K562 (cell line): ENCODE measurements at regions not wholly inside any gene's neighbourhood (a gene's known extent, or its start where the extent isn't known, plus 50 kb on each side); places are given as distances from the start of the nearest gene placed in this dataset.

Experiments used
- ATAC-seq: fragments of 200-7000 bp; cut with Tn5 transposase; 3 replicates; pipeline ENCODE4 v1.9.1; 2020; ENCODE audit warnings: moderate library complexity
- BruUV-seq: library from RNA; stranded (reverse); fragments of 400-500 nt; replicated peaks from 2 replicates; lab custom pipeline; 2021; lab: Mats Ljungman, UMichigan
- CTCF ChIA-PET: fragments of 300-600 bp; formaldehyde crosslinking; extraction: SDS; loops from one replicate; lab custom pipeline; 2021; ENCODE audit warnings: low intra/inter-chr PET ratio; lab: Yijun Ruan, JAX
- POLR2A ChIA-PET: fragments of 300-600, 350-650 bp; sonication (Branson Sonifier 250); formaldehyde crosslinking; extraction: SDS; loops from one replicate; lab custom pipeline; 2021; ENCODE audit warnings: antibody characterized with exemption, inconsistent platforms; lab: Yijun Ruan, JAX
- DNase-seq, 4 experiments: peaks; one replicate each; pipeline versions ENCODE4 v3.0.0 to v3.0.0-alpha.2; 2011 to 2018; ENCODE audit warnings: low spot score in 3 of 4, mixed read lengths in 3 of 4; ENCODE audit errors: extremely low read depth in 1 of 4
- FAIRE-seq: peaks from 2 replicates; lab custom pipeline; 2011; peaks lifted over from hg19 to GRCh38; lab: Jason Lieb, UNC
- H2AFZ ChIP-seq: 2 replicates; pipeline ENCODE4 v1.6.0; 2011; ENCODE audit warnings: low read depth, low read length, control low read depth, inconsistent platforms
- H3K27ac ChIP-seq: fragments of 200-600 bp; 3 replicates; pipeline ENCODE4 v1.8.0; 2011; ENCODE audit warnings: low read depth, mild to moderate bottlenecking, control low read depth, inconsistent platforms, low read length, moderate library complexity, mixed read lengths; ENCODE audit errors: extremely low read depth
- H3K27me3 ChIP-seq, 2 experiments: fragments of 300-600 bp in 1 of 2; 2 replicates in 1 of 2; 3 replicates in 1 of 2; pipeline versions ENCODE4 v1.6.0 to v1.8.0; 2011; ENCODE audit warnings: inconsistent platforms in 2 of 2, low read length in 2 of 2, mild to moderate bottlenecking in 1 of 2, mixed read lengths in 1 of 2, moderate library complexity in 1 of 2; ENCODE audit not compliant: control insufficient read depth in 2 of 2, insufficient read depth in 2 of 2
- H3K36me3 ChIP-seq: fragments of 300-600 bp; 3 replicates; pipeline ENCODE4 v1.8.0; 2011; ENCODE audit warnings: mild to moderate bottlenecking, low read length, inconsistent platforms; ENCODE audit not compliant: control insufficient read depth, insufficient read depth
- H3K4me1 ChIP-seq, 2 experiments: fragments of 200-600 bp in 1 of 2; replicated peaks in 1 of 2; 2 replicates in 1 of 2; 3 replicates in 1 of 2; pipeline versions ENCODE4 v1.5.1 to v1.8.0; 2011; ENCODE audit warnings: inconsistent platforms in 2 of 2, low read length in 2 of 2, mild to moderate bottlenecking in 1 of 2, mixed read lengths in 1 of 2, moderate library complexity in 1 of 2; ENCODE audit not compliant: control insufficient read depth in 2 of 2, insufficient read depth in 2 of 2
- H3K4me2 ChIP-seq: 2 replicates; pipeline ENCODE4 v1.6.1; 2011; ENCODE audit warnings: low read length, control low read depth, inconsistent platforms, mixed read lengths; ENCODE audit not compliant: insufficient read depth
- H3K4me3 ChIP-seq: fragments of 200-600 bp; sonication (generic), shearing (Covaris generic); 2 replicates; pipeline ENCODE4 v1.5.1; 2016; ENCODE audit warnings: control low read depth, inconsistent platforms
- H3K79me2 ChIP-seq: fragments of 200-600 bp; 3 replicates; pipeline ENCODE4 v1.8.0; 2011; ENCODE audit warnings: low read length, inconsistent platforms; ENCODE audit not compliant: control insufficient read depth, insufficient read depth
- H3K9ac ChIP-seq, 2 experiments: 2 replicates each; pipeline versions ENCODE4 v1.6.0 to v1.6.1; 2011; ENCODE audit warnings: low read depth in 2 of 2, low read length in 2 of 2, control low read depth in 1 of 2, inconsistent platforms in 1 of 2, mild to moderate bottlenecking in 1 of 2, mixed read lengths in 1 of 2; ENCODE audit not compliant: insufficient read depth in 1 of 2
- H3K9me1 ChIP-seq: one replicate; pipeline ENCODE4 v1.6.0; 2011; ENCODE audit warnings: inconsistent platforms, mild to moderate bottlenecking, low read length, moderate library complexity; ENCODE audit not compliant: control insufficient read depth, insufficient read depth
- H3K9me3 ChIP-seq: replicated peaks from 2 replicates; pipeline ENCODE4 v1.5.1; 2011; ENCODE audit warnings: low read depth, low read length, inconsistent platforms; ENCODE audit not compliant: control insufficient read depth, insufficient read depth
- H4K20me1 ChIP-seq: replicated peaks from 2 replicates; pipeline ENCODE4 v1.6.1; 2011; ENCODE audit warnings: low read length, inconsistent platforms, mixed read lengths; ENCODE audit not compliant: control insufficient read depth, insufficient read depth
- BDP1 ChIP-seq: IDR thresholded peaks from 3 replicates; pipeline ENCODE4 v1.6.1; 2011; ENCODE audit not compliant: insufficient read length, insufficient read depth
- CEBPB ChIP-seq: fragments of 450-650 bp; IDR thresholded peaks from 2 replicates; pipeline ENCODE4 v1.6.1; 2016; ENCODE audit warnings: missing genetic modification characterization, missing compliant biosample characterization
- CREBBP ChIP-seq: IDR thresholded peaks from one replicate; pipeline ENCODE4 v1.6.1; 2012; ENCODE audit warnings: low read depth, mild to moderate bottlenecking, control low read depth, inconsistent platforms, low read length
- CTCFL ChIP-seq: IDR thresholded peaks from 2 replicates; pipeline ENCODE4 v1.6.1; 2011; ENCODE audit warnings: borderline replicate concordance, low read depth, mild to moderate bottlenecking, moderate library complexity, low read length; ENCODE audit not compliant: insufficient read depth, poor library complexity, severe bottlenecking
- EGR1 ChIP-seq: fragments of 450-650 bp; conservative IDR thresholded peaks from 2 replicates; pipeline ENCODE4 v1.6.1; 2017; ENCODE audit warnings: mild to moderate bottlenecking
- ESRRB ChIP-seq: fragments of 250-450 bp; sonication (Bioruptor Pico); IDR thresholded peaks from 2 replicates; pipeline ENCODE4 v1.5.0; 2020; ENCODE audit warnings: mild to moderate bottlenecking, moderate library complexity, borderline replicate concordance
- KDM5B ChIP-seq: fragments of 200-600 bp; sonication (generic); IDR thresholded peaks from 2 replicates; pipeline ENCODE4 v1.6.1; 2012; ENCODE audit warnings: low read depth, mild to moderate bottlenecking, moderate library complexity, low read length, control low read depth, inconsistent platforms; ENCODE audit not compliant: insufficient replicate concordance
- MCM7 ChIP-seq, 2 experiments: fragments of 450-650 bp; IDR thresholded peaks; 2 replicates each; pipeline ENCODE4 v1.6.1; 2016 to 2018
- NR2C1 ChIP-seq, 2 experiments: fragments of 450-650 bp; IDR thresholded peaks; 2 replicates each; pipeline ENCODE4 v1.6.1; 2017; ENCODE audit warnings: mild to moderate bottlenecking in 2 of 2, antibody characterized with exemption in 1 of 2, inconsistent platforms in 1 of 2, missing compliant biosample characterization in 1 of 2, missing genetic modification characterization in 1 of 2
- TAL1 ChIP-seq: fragments of 450-650 bp; IDR thresholded peaks from 2 replicates; pipeline ENCODE4 v1.6.1; 2016; ENCODE audit warnings: mild to moderate bottlenecking
- TRIM24 ChIP-seq, 2 experiments: fragments of 450-650 bp; IDR thresholded peaks; 2 replicates each; pipeline ENCODE4 v1.6.1; 2016
- ZNF57 ChIP-seq: fragments of 450-650 bp; formaldehyde crosslinking; IDR thresholded peaks from 2 replicates; pipeline ENCODE4 v1.4.0; 2020; ENCODE audit warnings: mild to moderate bottlenecking, moderate library complexity
- WGBS: fragments of 100-300 bp; shearing (Covaris generic); methylation state at CpG from one replicate; pipeline ENCODE4 v1.1.6; 2016; ENCODE audit warnings: low coverage, mixed read lengths; ENCODE audit not compliant: insufficient coverage; ENCODE audit errors: missing lambda C conversion rate; 5-methylcytosine and 5-hydroxymethylcytosine counted together
- in situ Hi-C: fragments of 300-500 bp; cut with MboI; formaldehyde crosslinking; loops from 4 replicates; pipeline ENCODE4 v1.15.0; 2018; ENCODE audit warnings: inconsistent platforms, mixed read lengths
- intact Hi-C: fragments of 100-400 bp; cut with micrococcal nuclease; formaldehyde crosslinking; loops from 2 replicates; pipeline ENCODE4 v1.14.2; 2022

GRCh38 chr21:41023936-41024335 lies 144.0 kb upstream of the BACE2 start:
- no peak overlapping the region for H3K4me3 ChIP-seq
- DNase-seq: no peak
- no peak overlapping the region for H3K4me2 ChIP-seq
- no peaks in the 10 kb centered on the region for H3K27me3 ChIP-seq
- no peaks in the 10 kb centered on the region for H3K36me3 ChIP-seq
- intact Hi-C loops: no loop called here
- no peak overlapping the region for H3K27ac ChIP-seq
- H3K9me1 ChIP-seq: no peaks in the 10 kb centered on the region
- no peak for FAIRE-seq
- BruUV-seq: no TSS peak
- no peak for ATAC-seq
- H4K20me1 ChIP-seq: no peaks in the 10 kb centered on the region
- WGBS: 0% methylated on average over 7 of the region's 7 CpGs
- in situ Hi-C loops: no loop called here
- TF ChIP-seq ESRRB (CRISPR knock-in tag) (no peak), CEBPB (tag) (no peak), ZNF57 (CRISPR knock-in tag) (no peak), CREBBP (no peak), MCM7 (IDR thresholded peaks at IDR 0.05) (no peak), BDP1 (no peak), TAL1 (no peak), EGR1 (no peak), CTCFL (no peak), TRIM24 (IDR thresholded peaks at IDR 0.05) (no peak), KDM5B (no peak), NR2C1 (IDR thresholded peaks at IDR 0.05) (no peak), NR2C1 (tag; IDR thresholded peaks at IDR 0.05) (no peak)
- TF ChIP-seq, all 486 proteins: peak for 0
- POLR2A ChIA-PET: interaction anchor here (1.0 kb wide), 1 partner anchor 41 kb away, joined by 3 read pairs; no protein-coding TSS in a partner anchor
- no peaks in the 10 kb centered on the region for H3K9me3 ChIP-seq
- no peak overlapping the region for H3K9ac ChIP-seq
- no peaks in the 10 kb centered on the region for H3K79me2 ChIP-seq
- H3K4me1 ChIP-seq: no peaks in the 10 kb centered on the region
- H2AFZ ChIP-seq: no peak overlapping the region
- CTCF ChIA-PET: no interaction called here
